GM19438 (cell line): ENCODE measurements at regions not wholly inside any gene's neighbourhood (a gene's known extent, or its start where the extent isn't known, plus 50 kb on each side); places are given as distances from the start of the nearest gene placed in this dataset.
"Not testable (repeated sequence)": the region's sequence is repeated elsewhere in the genome, so short reads cannot be mapped to it uniquely, and the experiment has no call there.

Experiments
- ATAC-seq: cut with Tn5 transposase; IDR thresholded peaks from one replicate; pipeline ENCODE4 v1.9.1; 2021; ENCODE audit warnings: low read depth; ENCODE audit not compliant: unreplicated experiment

GRCh38 chr6:94721459-94721858 is 855.9 kb upstream of the MANEA start:
- no peak for ATAC-seq

DNA sequence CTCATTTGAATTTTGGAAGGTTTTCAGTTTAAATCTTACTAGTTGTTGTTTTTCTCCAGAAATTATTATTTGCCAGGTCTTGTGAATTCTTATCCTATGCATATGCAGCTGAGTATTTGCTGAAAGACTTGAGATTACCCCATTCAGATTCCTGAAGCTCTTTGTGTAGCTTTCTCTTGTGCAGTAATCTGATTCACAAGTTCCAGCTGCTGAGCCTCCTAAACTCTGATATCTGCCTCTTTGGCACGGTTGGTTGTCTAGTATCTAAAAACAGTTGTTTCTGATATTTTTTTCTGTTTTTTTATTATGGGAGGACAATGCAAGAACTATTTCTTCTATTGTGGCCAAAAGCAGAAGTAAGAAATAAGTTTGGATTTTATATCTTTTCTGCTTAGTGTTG is 863.9 kb upstream of the MANEA start:
- no peak for ATAC-seq

GRCh38 chr6:94698773-94699172 is 878.6 kb upstream of the MANEA start:
- no peak for ATAC-seq

- ATAC-seq = not testable (repeated sequence)
Observed at GRCh38 chr6:94687255-94687654, 890.1 kb upstream of the MANEA start.

DNA sequence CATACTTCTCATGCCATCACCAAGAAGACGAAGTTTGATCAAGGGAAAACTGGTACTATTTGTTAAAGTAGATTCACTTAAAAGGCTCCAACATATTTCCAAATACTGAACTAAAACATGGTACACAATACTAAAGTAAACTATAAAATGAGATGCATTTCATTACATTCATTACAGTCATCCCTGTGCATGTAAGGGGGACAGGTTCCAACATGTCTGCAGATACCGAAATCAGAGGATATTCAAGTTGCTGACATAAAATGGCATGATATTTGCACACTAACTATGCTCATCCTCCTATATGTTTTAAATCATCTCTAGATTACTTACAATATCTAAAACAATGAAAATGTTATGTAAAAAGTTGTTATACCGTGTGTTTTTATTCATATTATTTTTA is 893.9 kb upstream of the MANEA start:
- no peak for ATAC-seq

DNA sequence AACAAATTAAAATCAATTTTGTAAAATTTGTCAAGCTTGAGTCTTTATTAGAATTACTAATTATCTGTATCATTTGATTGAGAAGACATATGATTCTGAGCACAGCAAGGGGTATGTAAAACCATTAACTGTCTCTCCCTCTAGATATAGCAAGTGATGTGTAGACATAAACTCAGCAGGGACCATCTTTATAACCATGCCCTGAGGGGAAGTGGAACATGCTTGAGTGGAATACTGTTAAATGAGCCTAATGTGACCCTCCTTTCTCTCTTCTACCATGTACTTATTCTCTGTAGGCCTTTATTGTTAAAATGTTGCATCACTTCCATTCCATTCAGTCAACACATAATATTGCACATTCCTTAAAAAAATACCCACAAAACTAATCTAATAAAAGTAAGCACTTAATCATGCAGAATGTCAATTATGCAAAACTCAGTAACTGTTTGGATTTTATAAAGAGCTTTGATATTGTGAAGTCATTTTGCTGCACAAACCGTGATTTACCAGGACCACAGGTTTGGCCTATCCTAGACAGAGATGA is 896.6 kb upstream of the MANEA start:
- no peak for ATAC-seq

- no peak for ATAC-seq
Observed at GRCh38 chr6:94673251-94673650, 904.1 kb upstream of the MANEA start.

- no peak for ATAC-seq
Observed at GRCh38 chr6:94670017-94670416, 907.3 kb upstream of the MANEA start.

GRCh38 chr6:94668876-94669275 is 908.5 kb upstream of the MANEA start:
- ATAC-seq = no peak

DNA sequence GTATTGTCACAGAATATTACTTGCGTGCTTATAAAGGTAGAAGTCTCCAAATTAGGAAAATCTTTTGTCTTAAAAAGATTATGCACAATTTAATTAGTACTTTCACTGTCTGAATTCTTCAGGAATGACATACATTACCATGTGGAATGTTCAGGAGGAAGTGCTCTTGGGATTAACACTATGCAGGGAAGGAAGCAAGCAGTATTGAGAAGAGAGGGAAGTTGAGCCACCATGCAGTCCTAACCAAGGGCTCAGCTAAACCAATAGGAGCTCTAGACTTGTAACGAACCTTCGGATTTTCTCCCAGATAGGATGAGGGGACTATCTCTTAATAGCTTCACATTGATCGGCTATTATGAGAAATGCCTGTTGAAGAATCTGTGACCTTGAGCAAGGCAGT is 918.4 kb upstream of the MANEA start:
- ATAC-seq = no peak

- ATAC-seq = no peak
Observed at GRCh38 chr6:94651239-94651638, 926.1 kb upstream of the MANEA start.

DNA sequence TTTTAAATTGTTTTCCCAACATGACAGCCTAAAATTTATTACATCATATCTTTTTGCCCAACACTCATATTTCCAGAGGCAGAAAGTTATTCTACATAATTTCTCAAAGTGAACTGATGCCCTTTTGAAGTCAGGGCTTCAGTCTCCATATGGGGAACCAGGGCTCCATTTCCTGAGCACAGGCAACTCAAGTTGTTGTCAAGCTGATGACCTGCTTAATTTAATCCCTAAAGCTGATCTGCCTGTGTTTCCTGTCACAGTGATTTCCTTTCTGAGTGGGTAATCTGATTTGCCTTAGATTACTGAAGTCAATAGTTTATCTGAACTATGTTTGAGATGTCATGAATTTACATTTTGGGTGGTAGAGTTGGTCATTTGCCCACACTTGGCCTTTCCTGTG is 932.1 kb upstream of the MANEA start:
- no peak for ATAC-seq

GRCh38 chr6:94639564-94639963 is 937.8 kb upstream of the MANEA start:
- ATAC-seq = no peak

- no peak for ATAC-seq
Observed at GRCh38 chr6:94636780-94637385, 940.5 kb upstream of the MANEA start.

GRCh38 chr6:94623586-94623985 is 953.7 kb upstream of the MANEA start:
- ATAC-seq = no peak

DNA sequence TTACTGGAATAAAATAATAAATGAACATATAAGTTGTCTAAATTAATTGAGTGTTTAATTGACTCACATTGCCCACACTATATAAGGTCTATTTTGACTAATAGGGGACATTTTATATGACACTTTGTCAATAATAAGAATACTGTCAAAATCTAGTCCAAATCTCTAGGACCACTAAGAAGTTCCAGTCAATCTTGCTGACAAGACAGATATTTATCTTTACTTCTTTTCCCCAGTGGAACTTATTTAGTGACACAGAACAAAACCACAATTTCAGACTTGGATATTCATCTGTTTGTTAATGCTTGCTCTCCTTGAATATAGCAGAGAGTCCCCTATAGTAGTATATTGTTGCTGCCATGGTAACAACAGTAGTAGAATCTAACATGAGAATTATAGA is 954.6 kb upstream of the MANEA start:
- ATAC-seq = no peak

GRCh38 chr6:94600636-94601035 is 976.7 kb upstream of the MANEA start:
- no peak for ATAC-seq

DNA sequence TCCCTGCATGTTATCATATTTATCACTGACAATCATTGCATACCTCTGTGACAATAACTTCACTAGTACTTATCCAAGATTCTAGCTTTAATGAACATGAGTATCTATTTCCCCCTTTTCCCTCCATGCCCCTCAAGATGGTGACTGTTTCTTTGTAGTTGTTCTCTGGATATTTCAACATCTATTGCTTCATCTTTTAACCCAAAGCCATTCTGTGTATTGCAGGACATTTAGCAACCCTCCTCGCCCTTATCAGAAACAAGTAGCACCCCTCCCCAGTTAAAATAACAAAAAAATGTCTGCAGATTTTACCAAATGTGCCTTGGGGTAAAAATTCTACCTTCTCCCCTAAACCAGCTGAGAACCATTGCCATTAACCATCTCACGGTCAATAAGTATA is 979.8 kb upstream of the MANEA start:
- ATAC-seq = no peak

DNA sequence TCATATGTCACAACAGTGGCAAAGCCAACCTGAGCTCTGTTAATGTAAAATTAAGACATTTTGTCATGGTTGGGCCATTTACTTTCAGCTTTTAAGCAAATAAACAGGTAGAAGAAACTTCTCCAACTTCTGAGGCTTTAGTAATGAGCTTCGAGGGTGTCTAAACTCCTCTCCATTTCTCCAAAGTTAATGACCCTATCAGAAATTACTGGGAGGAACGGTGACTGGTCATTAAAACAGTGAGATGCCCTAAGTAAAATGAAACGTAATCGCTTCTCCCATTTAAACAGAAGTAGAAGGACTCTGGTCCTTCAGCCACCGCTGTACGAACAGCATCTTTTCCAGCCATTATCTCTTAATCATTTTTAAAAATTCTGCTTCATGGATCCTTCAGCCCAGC is 986.9 kb upstream of the MANEA start:
- ATAC-seq = no peak

GRCh38 chr6:94588301-94588700 is 989.0 kb upstream of the MANEA start:
- ATAC-seq = no peak

GRCh38 chr6:94584211-94584610 is 993.1 kb upstream of the MANEA start:
- no peak for ATAC-seq

DNA sequence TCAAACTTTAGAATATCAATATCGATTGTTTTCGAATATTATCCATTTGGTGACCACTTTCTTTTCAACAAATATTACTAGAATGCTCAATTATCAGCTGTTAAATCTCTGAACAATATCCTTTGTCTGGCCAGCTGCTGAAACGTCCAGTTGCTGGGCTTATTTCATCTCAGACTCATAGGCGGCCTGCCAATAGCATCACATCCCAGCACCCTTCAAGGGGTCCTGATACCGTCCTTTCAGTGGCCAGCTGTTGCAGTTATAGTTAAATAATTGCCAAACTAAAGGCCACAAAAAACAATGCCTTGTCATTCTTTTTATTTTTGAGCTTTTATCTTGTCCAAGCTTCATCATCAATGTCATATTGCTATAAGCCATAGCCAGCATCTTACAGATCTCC is 1006.8 kb upstream of the MANEA start:
- no peak for ATAC-seq

GRCh38 chr6:94562846-94563245 is 1014.5 kb upstream of the MANEA start:
- ATAC-seq = no peak
